ENCODE measurements at regions not wholly inside any gene's neighbourhood (a gene's known extent, or its start where the extent isn't known, plus 50 kb on each side); places are given as distances from the start of the nearest gene placed in this dataset.

GRCh38 chr9:74236857-74237256, 260.3 kb upstream of the RORB start:
- H2AFZ ChIP-seq (replicated peaks): no peak overlapping the region
- no peak overlapping the region for H3K4me3 ChIP-seq
- H3K27ac Mint-ChIP-seq: no peak overlapping the region
- H3K79me2 ChIP-seq (ENCODE audit: low read depth): no peaks in the 10 kb centered on the region
- H3K27ac ChIP-seq: no peak overlapping the region
- H3K4me2 ChIP-seq: no peak overlapping the region
- H3K27me3 Mint-ChIP-seq (ENCODE audit: insufficient read depth, low read depth): no peaks in the 10 kb centered on the region
- H3K4me1 ChIP-seq: no peaks in the 10 kb centered on the region
- TF ChIP-seq EZH2 (IDR thresholded peaks at IDR 0.05) (no peak), EZH2phosphoT487 (IDR thresholded peaks at IDR 0.05) (no peak), CTCF (IDR thresholded peaks at IDR 0.05) (no peak)
- no peaks in the 10 kb centered on the region for H3K9me3 ChIP-seq (ENCODE audit: low read depth)
- H3K4me1 Mint-ChIP-seq: no peaks in the 10 kb centered on the region
- H3K36me3 Mint-ChIP-seq: no peaks in the 10 kb centered on the region
- H3K36me3 ChIP-seq: no peaks in the 10 kb centered on the region
- H3F3A ChIP-seq (ENCODE audit: low read depth): no peaks in the 10 kb centered on the region
- peaks cover 5% of the 10 kb centered on the region for H3K9me3 Mint-ChIP-seq
- no peak overlapping the region for H3K4me3 Mint-ChIP-seq
- no peak for DNase-seq (ENCODE audit: low spot score)
- no peaks in the 10 kb centered on the region for H3K27me3 ChIP-seq
- H4K20me1 ChIP-seq (ENCODE audit: low read depth): no peaks in the 10 kb centered on the region
- no peak overlapping the region for H3K9ac ChIP-seq

GRCh38 chr9:74245866-74246497, 251.2 kb upstream of the RORB start:
- Histone ChIP-seq H3K36me3 (peaks cover 10% of the 10 kb centered on the region), H3K27me3 (no peaks in the 10 kb centered on the region), H4K20me1 (ENCODE audit: low read depth) (no peaks in the 10 kb centered on the region), H3K27ac (no peak overlapping the region), H2AFZ (replicated peaks) (no peak overlapping the region), H3F3A (ENCODE audit: low read depth) (no peaks in the 10 kb centered on the region), H3K9me3 (ENCODE audit: low read depth) (peaks cover 8% of the 10 kb centered on the region), H3K79me2 (ENCODE audit: low read depth) (no peaks in the 10 kb centered on the region), H3K4me3 (no peak overlapping the region), H3K4me2 (no peak overlapping the region), H3K9ac (no peak overlapping the region), H3K4me1 (no peaks in the 10 kb centered on the region)
- no peak for DNase-seq (ENCODE audit: low spot score)
- H3K4me3 Mint-ChIP-seq: no peak overlapping the region
- no peaks in the 10 kb centered on the region for H3K27me3 Mint-ChIP-seq (ENCODE audit: insufficient read depth, low read depth)
- H3K27ac Mint-ChIP-seq: no peak overlapping the region
- TF ChIP-seq EZH2phosphoT487 (IDR thresholded peaks at IDR 0.05) (no peak), EZH2 (IDR thresholded peaks at IDR 0.05) (no peak), CTCF (IDR thresholded peaks at IDR 0.05) (no peak)
- H3K9me3 Mint-ChIP-seq: peaks cover 6% of the 10 kb centered on the region
- H3K4me1 Mint-ChIP-seq: no peaks in the 10 kb centered on the region
- H3K36me3 Mint-ChIP-seq: no peaks in the 10 kb centered on the region

- H3K4me1 Mint-ChIP-seq: no peaks in the 10 kb centered on the region
- no peak overlapping the region for H3K27ac ChIP-seq
Observed at GRCh38 chr9:74255489-74255984, 241.6 kb upstream of the RORB start.

More at GRCh38 chr9:74255489-74255984, 241.6 kb upstream of the RORB start:
- Histone ChIP-seq H3F3A (ENCODE audit: low read depth) (no peaks in the 10 kb centered on the region), H3K9me3 (ENCODE audit: low read depth) (no peaks in the 10 kb centered on the region), H3K27me3 (no peaks in the 10 kb centered on the region), H3K4me2 (no peak overlapping the region), H3K79me2 (ENCODE audit: low read depth) (no peaks in the 10 kb centered on the region), H4K20me1 (ENCODE audit: low read depth) (no peaks in the 10 kb centered on the region), H2AFZ (replicated peaks) (no peak overlapping the region), H3K4me3 (no peak overlapping the region), H3K9ac (no peak overlapping the region), H3K4me1 (no peaks in the 10 kb centered on the region), H3K36me3 (no peaks in the 10 kb centered on the region)
- no peak overlapping the region for H3K27ac Mint-ChIP-seq
- DNase-seq (ENCODE audit: low spot score): no peak
- no peaks in the 10 kb centered on the region for H3K27me3 Mint-ChIP-seq (ENCODE audit: insufficient read depth, low read depth)
- H3K4me3 Mint-ChIP-seq: no peak overlapping the region
- TF ChIP-seq EZH2phosphoT487 (IDR thresholded peaks at IDR 0.05): no peak
- TF ChIP-seq CTCF (IDR thresholded peaks at IDR 0.05): no peak
- no peak for TF ChIP-seq EZH2 (IDR thresholded peaks at IDR 0.05)
- H3K36me3 Mint-ChIP-seq: no peaks in the 10 kb centered on the region
- no peaks in the 10 kb centered on the region for H3K9me3 Mint-ChIP-seq
